ENCODE measurements at regions not wholly inside any gene's neighbourhood (a gene's known extent, or its start where the extent isn't known, plus 50 kb on each side); places are given as distances from the start of the nearest gene placed in this dataset.

DNA sequence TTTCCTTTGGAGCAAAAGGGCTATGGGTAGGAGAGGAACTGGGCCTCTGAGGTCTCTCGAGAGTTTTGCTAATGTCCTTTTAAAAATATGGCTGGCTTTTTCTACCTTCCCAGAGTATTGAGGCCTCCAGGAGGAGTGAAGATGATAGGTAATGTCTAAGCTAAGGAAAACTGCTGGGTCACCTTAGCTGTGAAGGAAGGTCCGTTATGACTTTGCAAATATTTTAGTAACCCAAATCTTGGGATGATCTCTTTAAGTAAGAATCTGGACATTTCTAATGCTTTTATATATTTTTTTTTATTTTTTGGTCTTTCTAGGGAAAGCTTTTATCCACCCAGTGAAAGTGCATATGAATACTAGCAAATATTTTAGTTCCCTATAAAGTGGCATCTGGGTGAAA, 60.9 kb upstream of the SYN3 start:
- TF ChIP-seq, protein P1, sequence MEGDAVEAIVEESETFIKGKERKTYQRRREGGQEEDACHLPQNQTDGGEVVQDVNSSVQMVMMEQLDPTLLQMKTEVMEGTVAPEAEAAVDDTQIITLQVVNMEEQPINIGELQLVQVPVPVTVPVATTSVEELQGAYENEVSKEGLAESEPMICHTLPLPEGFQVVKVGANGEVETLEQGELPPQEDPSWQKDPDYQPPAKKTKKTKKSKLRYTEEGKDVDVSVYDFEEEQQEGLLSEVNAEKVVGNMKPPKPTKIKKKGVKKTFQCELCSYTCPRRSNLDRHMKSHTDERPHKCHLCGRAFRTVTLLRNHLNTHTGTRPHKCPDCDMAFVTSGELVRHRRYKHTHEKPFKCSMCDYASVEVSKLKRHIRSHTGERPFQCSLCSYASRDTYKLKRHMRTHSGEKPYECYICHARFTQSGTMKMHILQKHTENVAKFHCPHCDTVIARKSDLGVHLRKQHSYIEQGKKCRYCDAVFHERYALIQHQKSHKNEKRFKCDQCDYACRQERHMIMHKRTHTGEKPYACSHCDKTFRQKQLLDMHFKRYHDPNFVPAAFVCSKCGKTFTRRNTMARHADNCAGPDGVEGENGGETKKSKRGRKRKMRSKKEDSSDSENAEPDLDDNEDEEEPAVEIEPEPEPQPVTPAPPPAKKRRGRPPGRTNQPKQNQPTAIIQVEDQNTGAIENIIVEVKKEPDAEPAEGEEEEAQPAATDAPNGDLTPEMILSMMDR (IDR thresholded peaks at IDR 0.05; ENCODE audit: borderline replicate concordance) = no peak
- no peaks in the 10 kb centered on the region for H3K9me3 ChIP-seq (replicated peaks)
- intact Hi-C loops (cut with micrococcal nuclease) = no loop called here

GRCh38 chr22:33117821-33118220, 59.6 kb upstream of the SYN3 start:
- Histone ChIP-seq H3K27ac (replicated peaks) (no peak overlapping the region), H3K4me1 (no peaks in the 10 kb centered on the region), H3K9me3 (replicated peaks) (no peaks in the 10 kb centered on the region), H3K27me3 (ENCODE audit: low read depth) (no peaks in the 10 kb centered on the region), H3K36me3 (no peaks in the 10 kb centered on the region), H3K4me3 (no peak overlapping the region)
- intact Hi-C loops (cut with micrococcal nuclease) = no loop called here
- no peak for DNase-seq
- TF ChIP-seq, protein P1 (IDR thresholded peaks at IDR 0.05; ENCODE audit: borderline replicate concordance) = no peak

More for the DNA sequence above, 60.9 kb upstream of the SYN3 start:
- H3K4me3 ChIP-seq = no peak overlapping the region
- H3K4me1 ChIP-seq = no peaks in the 10 kb centered on the region
- no peaks in the 10 kb centered on the region for H3K27me3 ChIP-seq (ENCODE audit: low read depth)
- DNase-seq = no peak
- no peak overlapping the region for H3K27ac ChIP-seq (replicated peaks)
- no peaks in the 10 kb centered on the region for H3K36me3 ChIP-seq

GRCh38 chr22:33116841-33117547, 58.8 kb upstream of the SYN3 start:
- no peak for DNase-seq
- intact Hi-C loops (cut with micrococcal nuclease) = no loop called here
- H3K9me3 ChIP-seq (replicated peaks) = no peaks in the 10 kb centered on the region

DNA sequence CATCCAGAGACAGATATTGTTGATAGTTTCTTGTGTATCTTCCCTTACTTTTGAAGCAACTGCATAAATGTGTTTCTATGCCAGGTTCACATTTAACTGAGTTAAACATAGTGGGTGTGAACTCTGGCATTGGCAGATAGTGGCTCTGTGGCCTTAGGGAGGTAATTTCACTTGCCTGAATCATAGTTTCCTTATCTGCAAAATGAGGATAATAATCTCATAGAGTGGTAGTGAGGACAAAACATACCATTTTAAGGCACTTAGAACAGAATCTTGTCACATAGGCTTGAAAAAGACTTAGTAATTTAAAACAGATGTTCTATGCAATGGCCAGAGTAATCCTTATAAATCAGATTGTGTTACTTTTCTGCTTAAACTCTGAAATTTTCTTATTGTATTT, 56.4 kb upstream of the SYN3 start:
- Histone ChIP-seq H3K4me3 (no peak overlapping the region), H3K36me3 (no peaks in the 10 kb centered on the region), H3K27ac (replicated peaks) (no peak overlapping the region), H3K27me3 (ENCODE audit: low read depth) (no peaks in the 10 kb centered on the region), H3K4me1 (no peaks in the 10 kb centered on the region), H3K9me3 (replicated peaks) (no peaks in the 10 kb centered on the region)
- intact Hi-C loops (cut with micrococcal nuclease) = no loop called here
- no peak for DNase-seq
- TF ChIP-seq, protein P1 (IDR thresholded peaks at IDR 0.05; ENCODE audit: borderline replicate concordance) = no peak

More at GRCh38 chr22:33116841-33117547, 58.8 kb upstream of the SYN3 start:
- Histone ChIP-seq H3K4me3 (no peak overlapping the region), H3K27me3 (ENCODE audit: low read depth) (no peaks in the 10 kb centered on the region), H3K27ac (replicated peaks) (no peak overlapping the region), H3K36me3 (no peaks in the 10 kb centered on the region), H3K4me1 (no peaks in the 10 kb centered on the region)
- TF ChIP-seq, protein P1 (IDR thresholded peaks at IDR 0.05; ENCODE audit: borderline replicate concordance) = no peak

GRCh38 chr22:33112580-33112979, 54.4 kb upstream of the SYN3 start:
- intact Hi-C loops (cut with micrococcal nuclease) = no loop called here
- TF ChIP-seq, protein P1 (IDR thresholded peaks at IDR 0.05; ENCODE audit: borderline replicate concordance) = no peak
- Histone ChIP-seq H3K27ac (replicated peaks) (no peak overlapping the region), H3K36me3 (no peaks in the 10 kb centered on the region), H3K9me3 (replicated peaks) (no peaks in the 10 kb centered on the region), H3K4me1 (no peaks in the 10 kb centered on the region), H3K4me3 (no peak overlapping the region), H3K27me3 (ENCODE audit: low read depth) (no peaks in the 10 kb centered on the region)
- DNase-seq = no peak

Measured in left ventricle myocardium inferior (tissue), 1 donor.